ENCODE measurements at regions not wholly inside any gene's neighbourhood (a gene's known extent, or its start where the extent isn't known, plus 50 kb on each side); places are given as distances from the start of the nearest gene placed in this dataset.

DNA sequence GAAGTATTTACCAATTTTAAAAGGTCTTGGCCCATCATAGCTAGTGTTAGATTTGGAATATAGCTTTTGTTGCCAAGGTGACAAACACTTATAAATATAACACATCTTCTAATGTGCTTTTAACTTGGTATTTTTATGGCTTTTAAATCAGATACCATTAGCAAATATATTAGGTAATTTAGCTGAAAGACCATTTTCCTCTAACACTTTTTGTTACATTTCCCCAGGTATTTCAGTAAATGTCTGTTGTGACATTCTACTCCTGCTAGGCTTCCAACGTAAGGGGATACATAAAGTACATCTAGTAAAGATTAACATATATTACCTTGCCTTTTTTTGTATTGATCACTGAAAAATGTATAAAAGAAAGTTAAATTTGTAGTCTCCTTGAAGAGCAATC is 75.0 kb upstream of the SEM1 start:
- H3K9ac ChIP-seq (ENCODE audit: low read depth, low read length): no peak overlapping the region
- H3K9me1 ChIP-seq (ENCODE audit: insufficient read depth, low read length): no peaks in the 10 kb centered on the region
- H4K8ac ChIP-seq (ENCODE audit: low read depth in 2 of 2, low read length in 2 of 2): no peak overlapping the region
- no peak overlapping the region for H3K4me2 ChIP-seq (ENCODE audit: low read depth, low read length)
- dilution Hi-C loops (cut with HindIII; ENCODE audit: low sequenced_read_pairs, unreplicated experiment) (no loop called here), intact Hi-C loops (cut with micrococcal nuclease) (no loop called here), in situ Hi-C loops (cut with MboI; ENCODE audit: low sequenced_read_pairs) (no loop called here)
- no peak overlapping the region for H3K4ac ChIP-seq (ENCODE audit: low read depth, low read length)
- H3K18ac ChIP-seq (ENCODE audit: low read depth, low read length): no peak overlapping the region
- ChIA-PET CTCF (no interaction called here), POLR2A (ENCODE audit: unreplicated experiment) (no interaction called here)
- H4K20me1 ChIP-seq (ENCODE audit: insufficient read depth, low read length): no peaks in the 10 kb centered on the region
- H4K5ac ChIP-seq (ENCODE audit: low read depth, low read length): no peak overlapping the region
- no peak overlapping the region for H4K91ac ChIP-seq (ENCODE audit: insufficient read depth, low read depth, low read length)
- no peaks in the 10 kb centered on the region for H3K27me3 ChIP-seq (ENCODE audit: control insufficient read depth, insufficient read depth, low read length)
- H3K14ac ChIP-seq (replicated peaks; ENCODE audit: low read depth, low read length): no peak overlapping the region
- H2AFZ ChIP-seq (replicated peaks; ENCODE audit: low read length, poor library complexity): no peak overlapping the region
- no peaks in the 10 kb centered on the region for H3K4me1 ChIP-seq (ENCODE audit: control insufficient read depth, insufficient read depth, low read length)
- DNase-seq (no peak), ATAC-seq (ENCODE audit: low read depth) (no peak)
- no peaks in the 10 kb centered on the region for H3K36me3 ChIP-seq (ENCODE audit: control insufficient read depth, insufficient read depth, low read length)
- no peak overlapping the region for H2AK9ac ChIP-seq (replicated peaks; ENCODE audit: low read depth, low read length, poor library complexity)
- no peaks in the 10 kb centered on the region for H3K9me3 ChIP-seq (ENCODE audit: control insufficient read depth, insufficient read depth, low read length)
- no peak overlapping the region for H2BK20ac ChIP-seq (ENCODE audit: low read depth, low read length)
- H2BK5ac ChIP-seq (ENCODE audit: low read depth, low read length, poor library complexity, severe bottlenecking): no peak overlapping the region
- H3K23ac ChIP-seq (ENCODE audit: low read depth, low read length): no peak overlapping the region
- TF ChIP-seq RFX5 (IDR thresholded peaks at IDR 0.05; ENCODE audit: low read depth, low read length): no peak
- no peak for TF ChIP-seq FOS (IDR thresholded peaks at IDR 0.05; ENCODE audit: low read depth, low read length)
- TF ChIP-seq RAD21 (IDR thresholded peaks at IDR 0.05; ENCODE audit: low read length): no peak
- TF ChIP-seq SMC3 (IDR thresholded peaks at IDR 0.05; ENCODE audit: low read depth, low read length): no peak
- TF ChIP-seq NFE2L2 (IDR thresholded peaks at IDR 0.05; ENCODE audit: low read depth, low read length): no peak
- no peak for TF ChIP-seq CEBPB (IDR thresholded peaks at IDR 0.05; ENCODE audit: low read depth, low read length)
- TF ChIP-seq RCOR1 (IDR thresholded peaks at IDR 0.05; ENCODE audit: insufficient replicate concordance, low read length): no peak
- TF ChIP-seq, protein P1, sequence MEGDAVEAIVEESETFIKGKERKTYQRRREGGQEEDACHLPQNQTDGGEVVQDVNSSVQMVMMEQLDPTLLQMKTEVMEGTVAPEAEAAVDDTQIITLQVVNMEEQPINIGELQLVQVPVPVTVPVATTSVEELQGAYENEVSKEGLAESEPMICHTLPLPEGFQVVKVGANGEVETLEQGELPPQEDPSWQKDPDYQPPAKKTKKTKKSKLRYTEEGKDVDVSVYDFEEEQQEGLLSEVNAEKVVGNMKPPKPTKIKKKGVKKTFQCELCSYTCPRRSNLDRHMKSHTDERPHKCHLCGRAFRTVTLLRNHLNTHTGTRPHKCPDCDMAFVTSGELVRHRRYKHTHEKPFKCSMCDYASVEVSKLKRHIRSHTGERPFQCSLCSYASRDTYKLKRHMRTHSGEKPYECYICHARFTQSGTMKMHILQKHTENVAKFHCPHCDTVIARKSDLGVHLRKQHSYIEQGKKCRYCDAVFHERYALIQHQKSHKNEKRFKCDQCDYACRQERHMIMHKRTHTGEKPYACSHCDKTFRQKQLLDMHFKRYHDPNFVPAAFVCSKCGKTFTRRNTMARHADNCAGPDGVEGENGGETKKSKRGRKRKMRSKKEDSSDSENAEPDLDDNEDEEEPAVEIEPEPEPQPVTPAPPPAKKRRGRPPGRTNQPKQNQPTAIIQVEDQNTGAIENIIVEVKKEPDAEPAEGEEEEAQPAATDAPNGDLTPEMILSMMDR (conservative IDR thresholded peaks at IDR 0.05; ENCODE audit: low read depth, low read length): no peak
- TF ChIP-seq POLR2A (IDR thresholded peaks at IDR 0.05; ENCODE audit: low read depth, low read length): no peak
- no peak for TF ChIP-seq MAZ (IDR thresholded peaks at IDR 0.05; ENCODE audit: borderline replicate concordance, low read depth, low read length)
- TF ChIP-seq, protein P2, sequence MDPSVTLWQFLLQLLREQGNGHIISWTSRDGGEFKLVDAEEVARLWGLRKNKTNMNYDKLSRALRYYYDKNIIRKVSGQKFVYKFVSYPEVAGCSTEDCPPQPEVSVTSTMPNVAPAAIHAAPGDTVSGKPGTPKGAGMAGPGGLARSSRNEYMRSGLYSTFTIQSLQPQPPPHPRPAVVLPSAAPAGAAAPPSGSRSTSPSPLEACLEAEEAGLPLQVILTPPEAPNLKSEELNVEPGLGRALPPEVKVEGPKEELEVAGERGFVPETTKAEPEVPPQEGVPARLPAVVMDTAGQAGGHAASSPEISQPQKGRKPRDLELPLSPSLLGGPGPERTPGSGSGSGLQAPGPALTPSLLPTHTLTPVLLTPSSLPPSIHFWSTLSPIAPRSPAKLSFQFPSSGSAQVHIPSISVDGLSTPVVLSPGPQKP (IDR thresholded peaks at IDR 0.05; ENCODE audit: borderline replicate concordance, low read depth, low read length): no peak
- no peak for TF ChIP-seq CHD1 (IDR thresholded peaks at IDR 0.05; ENCODE audit: low read depth, low read length)
- TF ChIP-seq MAFK (IDR thresholded peaks at IDR 0.05; ENCODE audit: low read depth, low read length): no peak
- TF ChIP-seq, protein P3, sequence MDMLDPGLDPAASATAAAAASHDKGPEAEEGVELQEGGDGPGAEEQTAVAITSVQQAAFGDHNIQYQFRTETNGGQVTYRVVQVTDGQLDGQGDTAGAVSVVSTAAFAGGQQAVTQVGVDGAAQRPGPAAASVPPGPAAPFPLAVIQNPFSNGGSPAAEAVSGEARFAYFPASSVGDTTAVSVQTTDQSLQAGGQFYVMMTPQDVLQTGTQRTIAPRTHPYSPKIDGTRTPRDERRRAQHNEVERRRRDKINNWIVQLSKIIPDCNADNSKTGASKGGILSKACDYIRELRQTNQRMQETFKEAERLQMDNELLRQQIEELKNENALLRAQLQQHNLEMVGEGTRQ (IDR thresholded peaks at IDR 0.05; ENCODE audit: low read depth, low read length): no peak
- no peak overlapping the region for H2BK120ac ChIP-seq (ENCODE audit: low read depth, low read length)
- H2BK15ac ChIP-seq (ENCODE audit: low read depth, low read length): no peak overlapping the region
- H2AK5ac ChIP-seq (ENCODE audit: low read depth, low read length): no peak overlapping the region
- H3K27ac ChIP-seq (ENCODE audit: insufficient read depth, low read length): no peak overlapping the region
- WGBS, 2 experiments (ENCODE audit: extremely low coverage in 2 of 2, insufficient read length in 1 of 2): no CpG with 5 or more reads among the region's 1 CpG
- no peak overlapping the region for H3K56ac ChIP-seq (ENCODE audit: extremely low read depth, insufficient read depth, low read length)
- H3K79me1 ChIP-seq (ENCODE audit: low read depth in 1 of 2, low read length in 2 of 2): no peaks in the 10 kb centered on the region
- no peak overlapping the region for H3K4me3 ChIP-seq (ENCODE audit: insufficient read depth, low read depth, low read length)
- no TSS peak for BruUV-seq (replicated peaks)
